Stimulated activated naive CD4-positive, alpha-beta T cell treated with Interleukin-2 at 50 U/mL for 16 hours (primary cell): ENCODE measurements at regions not wholly inside any gene's neighbourhood (a gene's known extent, or its start where the extent isn't known, plus 50 kb on each side); places are given as distances from the start of the nearest gene placed in this dataset.

Source experiments
- DNase-seq: peaks from one replicate; lab custom pipeline; 2025; lab: John Stamatoyannopoulos, UW

DNA sequence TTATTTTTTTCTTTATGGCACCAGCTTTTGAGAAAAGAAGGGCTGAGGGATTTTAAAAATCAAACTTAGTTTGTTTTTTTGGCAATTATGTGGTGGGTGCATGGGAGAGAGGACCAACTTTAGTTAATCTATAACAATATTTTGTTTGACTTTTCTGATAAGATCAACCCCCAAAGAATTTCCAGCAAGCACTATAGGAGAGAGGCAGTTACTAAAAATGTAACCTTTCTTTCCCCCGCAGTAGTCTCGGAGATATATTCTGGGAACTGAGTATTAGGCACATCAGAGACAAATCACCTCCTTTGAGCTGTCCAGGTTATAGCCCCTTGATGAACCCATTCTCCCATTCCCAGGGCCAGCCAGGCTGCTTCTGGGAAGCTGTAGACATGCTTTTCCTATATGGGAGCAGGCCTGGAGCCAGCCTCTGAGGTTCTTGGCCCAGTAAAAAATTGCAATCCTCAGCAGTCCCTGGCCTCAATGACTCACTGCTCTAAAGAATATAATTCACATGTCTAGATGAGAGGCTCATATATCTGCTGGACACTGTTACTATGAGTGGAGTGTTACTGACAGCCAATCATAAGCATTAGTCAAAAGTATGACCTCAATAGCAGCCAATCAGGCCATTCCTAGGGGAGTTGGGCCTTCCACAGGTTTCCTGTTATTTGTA, 138.3 kb upstream of the AGBL1 start:
- no peak for DNase-seq

- no peak for DNase-seq
These were observed 137.0 kb upstream of the AGBL1 start for GRCh38 chr15:85942632-85943031.

GRCh38 chr15:85943151-85943550, 136.5 kb upstream of the AGBL1 start:
- no peak for DNase-seq

DNA sequence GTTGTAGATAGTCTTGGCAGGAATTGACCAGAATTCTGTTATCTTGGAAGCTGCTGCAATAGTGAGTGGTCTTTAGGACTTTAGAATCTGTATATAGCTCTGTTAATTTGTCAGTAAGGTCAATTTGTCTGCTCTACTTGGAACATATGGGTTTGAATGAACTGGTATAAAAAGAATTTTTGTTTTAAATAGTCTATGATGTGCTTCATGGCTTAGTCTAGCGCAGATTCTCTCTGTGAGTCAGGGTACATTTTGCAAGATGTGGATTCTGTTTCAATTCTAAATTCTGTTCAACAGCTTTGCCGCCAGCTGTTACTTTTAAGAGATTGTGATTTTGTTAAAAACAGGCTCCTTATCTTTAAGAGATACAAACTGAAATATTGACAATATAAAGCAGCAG, 135.9 kb upstream of the AGBL1 start:
- DNase-seq: no peak

DNA sequence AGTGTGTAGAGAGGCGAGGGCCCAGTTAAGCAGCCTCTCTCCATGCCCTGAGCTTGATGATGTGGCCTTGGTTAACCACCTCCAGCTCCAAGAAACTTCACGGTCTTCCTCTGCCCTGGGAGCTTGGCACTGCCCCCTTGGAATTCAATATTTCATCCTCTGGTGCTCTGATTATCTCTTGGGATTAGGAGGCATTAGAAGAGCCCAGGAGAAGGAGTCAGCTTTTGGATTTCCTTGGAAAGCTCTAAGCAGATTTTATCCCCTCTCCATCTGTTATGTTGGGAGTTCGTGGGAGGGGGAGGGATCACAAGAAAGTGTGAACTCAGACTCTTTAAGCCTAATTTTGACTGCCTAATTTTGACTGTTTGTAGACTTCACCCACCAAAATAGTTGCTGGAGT, 132.7 kb upstream of the AGBL1 start:
- no peak for DNase-seq

- no peak for DNase-seq
These were observed 131.7 kb upstream of the AGBL1 start for GRCh38 chr15:85947936-85948335.

DNA sequence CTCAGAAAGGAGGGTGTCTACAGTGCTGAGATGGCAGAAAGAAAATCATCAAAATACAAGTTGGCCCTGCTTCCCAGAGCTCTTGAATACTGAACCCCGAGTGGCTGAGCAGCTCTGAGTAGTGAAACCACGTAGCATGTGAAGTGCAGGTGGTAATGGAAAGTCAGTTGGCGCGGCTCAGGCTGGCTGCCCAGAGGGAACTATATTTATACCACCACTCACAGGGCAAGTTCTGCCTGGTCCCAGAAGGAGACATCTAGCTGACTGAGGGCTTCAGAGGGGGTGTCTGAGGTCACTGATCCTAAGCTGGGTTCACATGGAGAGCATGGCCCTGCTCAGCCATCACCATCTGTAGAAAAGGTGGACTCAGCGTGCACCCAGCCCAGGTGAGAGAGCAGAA, 129.6 kb upstream of the AGBL1 start:
- DNase-seq: no peak

DNA sequence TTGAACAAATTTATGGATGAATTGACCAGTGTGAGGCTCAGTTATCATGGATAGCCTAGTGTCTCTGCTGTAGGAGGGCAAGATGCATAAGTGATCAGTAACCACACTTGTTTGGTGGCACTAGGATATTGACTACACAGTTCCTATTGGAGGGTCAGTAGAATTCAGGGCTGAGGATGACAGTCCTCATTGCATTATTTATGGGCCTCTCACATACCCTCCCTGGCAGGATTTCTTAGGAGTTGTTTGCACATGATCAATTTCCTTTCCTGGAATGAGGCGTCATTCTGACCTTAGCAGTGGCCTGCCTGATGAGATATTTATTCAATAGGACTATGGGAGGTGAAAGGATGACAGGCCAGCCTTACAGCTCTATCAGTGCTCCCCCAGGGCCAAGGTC, 125.1 kb upstream of the AGBL1 start:
- DNase-seq: no peak

GRCh38 chr15:85955501-85956391, 123.9 kb upstream of the AGBL1 start:
- no peak for DNase-seq

- no peak for DNase-seq
These were observed 123.0 kb upstream of the AGBL1 start for GRCh38 chr15:85956532-85957275.

DNA sequence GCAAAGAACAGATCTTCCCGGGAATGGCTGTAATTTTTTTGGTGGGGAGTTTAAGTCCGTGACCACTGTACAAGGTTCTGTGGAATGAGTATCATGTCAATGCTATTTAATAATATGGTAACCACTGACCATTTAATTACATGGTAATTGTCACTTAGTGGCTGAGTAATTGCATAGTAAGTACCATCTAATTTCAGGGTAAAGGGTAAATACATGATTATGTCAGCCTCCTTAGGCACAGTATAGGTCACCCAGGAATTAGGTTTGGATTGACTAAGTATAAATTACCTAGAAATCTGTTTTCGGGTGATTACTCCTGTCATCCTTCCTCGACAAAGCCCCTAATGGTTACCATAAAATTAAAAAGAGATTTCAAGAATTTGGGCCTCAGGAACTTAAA, 120.1 kb upstream of the AGBL1 start:
- DNase-seq: no peak

DNA sequence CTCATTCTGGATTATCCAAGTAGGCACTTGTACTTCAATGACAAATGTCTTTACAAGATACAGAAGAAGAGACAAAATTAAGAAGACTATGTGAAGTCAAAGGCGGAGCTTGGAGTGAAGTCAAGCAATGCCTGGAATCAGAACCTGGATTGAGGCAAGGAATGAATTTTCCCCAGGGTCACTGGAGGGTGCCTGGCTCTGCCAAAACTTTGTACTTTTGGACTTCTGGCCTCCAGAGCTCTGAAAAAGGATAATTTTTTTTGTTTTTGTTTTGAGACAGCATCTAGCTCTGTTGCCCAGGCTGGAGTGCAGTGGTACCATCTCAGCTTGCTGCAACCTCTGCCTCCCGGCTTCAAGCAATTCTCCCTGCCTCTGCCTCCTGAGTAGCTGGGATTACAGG, 119.3 kb upstream of the AGBL1 start:
- DNase-seq: no peak

- DNase-seq: no peak
These were observed 117.8 kb upstream of the AGBL1 start for GRCh38 chr15:85961821-85962220.

DNA sequence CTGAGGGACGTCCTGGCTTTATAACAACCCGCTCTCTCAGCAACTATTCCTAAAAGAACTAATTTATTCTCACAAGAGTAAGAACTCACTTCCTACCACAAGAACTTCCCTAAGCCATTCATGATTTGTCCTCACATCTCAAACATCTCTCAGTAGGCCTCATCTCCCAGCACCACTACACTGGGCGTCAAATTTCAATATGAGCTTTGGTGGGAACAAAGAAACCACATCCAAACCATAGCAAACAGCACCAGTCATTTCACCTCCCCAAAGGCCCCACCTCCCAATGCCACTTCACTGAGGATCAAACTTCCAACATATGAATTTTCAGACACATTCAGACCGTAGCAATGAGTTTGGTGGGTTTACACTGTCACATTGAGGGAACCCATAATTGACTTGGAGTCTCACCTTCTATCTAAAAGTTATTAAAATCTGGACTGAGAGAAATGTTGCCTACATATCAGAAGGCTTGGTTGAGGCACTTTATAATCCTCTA, 116.4 kb upstream of the AGBL1 start:
- no peak for DNase-seq

- DNase-seq: no peak
These were observed 115.2 kb upstream of the AGBL1 start for GRCh38 chr15:85964471-85964870.

DNA sequence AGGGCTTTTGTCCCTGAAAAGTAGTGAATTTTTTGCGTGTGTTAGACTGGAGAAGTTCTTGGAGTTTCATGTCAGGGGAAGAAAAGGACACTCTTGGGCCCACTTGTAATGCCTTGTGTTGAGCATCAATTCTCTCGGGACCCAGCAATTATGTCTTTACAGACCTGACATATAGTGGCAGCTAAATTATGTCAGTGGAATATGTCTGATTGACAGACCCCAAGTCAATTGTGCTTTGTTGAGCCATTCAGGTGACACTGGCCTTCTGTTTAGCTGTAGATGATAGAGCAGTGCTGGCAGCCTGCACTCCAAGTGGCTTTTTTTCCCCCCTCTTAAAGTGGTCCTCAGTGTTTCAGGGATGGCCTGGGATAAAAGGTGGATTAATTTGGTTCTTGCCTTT, 112.1 kb upstream of the AGBL1 start:
- no peak for DNase-seq

- no peak for DNase-seq
These were observed 106.7 kb upstream of the AGBL1 start for GRCh38 chr15:85972805-85973540.

DNA sequence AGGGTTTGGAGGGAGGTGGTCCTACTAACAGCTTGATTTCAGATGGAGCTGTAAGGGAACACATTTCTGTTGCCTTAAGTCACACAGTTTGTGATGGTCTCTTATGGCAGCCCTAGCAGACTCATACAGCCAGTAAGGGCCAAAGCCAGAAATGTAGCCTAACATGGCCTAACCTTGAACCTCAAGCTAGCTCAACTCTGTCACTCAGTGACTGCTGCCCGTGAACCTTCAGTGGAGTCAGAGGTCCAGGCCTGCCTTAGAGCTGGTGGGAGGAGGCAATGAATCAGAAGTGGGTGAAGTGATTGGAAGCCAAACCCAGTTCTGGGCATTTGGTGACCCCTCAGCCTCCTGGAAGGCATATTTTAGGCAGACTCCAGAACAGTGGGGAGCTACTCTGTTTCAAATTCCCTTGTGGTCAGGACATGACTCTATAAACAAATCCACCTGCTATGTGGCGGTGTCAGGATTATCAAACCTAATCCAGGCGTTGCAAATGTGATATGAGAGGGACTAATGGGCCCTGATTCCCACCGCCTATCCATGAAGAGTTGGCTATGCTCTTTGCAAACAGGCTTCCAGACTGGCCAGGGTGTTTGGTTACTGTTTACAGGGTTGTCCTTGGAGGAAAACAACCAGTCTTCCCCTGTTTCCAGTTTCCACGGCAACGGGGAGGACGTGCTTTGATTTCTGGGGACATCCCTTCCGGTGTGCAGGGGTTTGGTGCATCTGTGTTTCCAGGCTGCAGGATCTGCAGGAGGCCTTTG, 105.9 kb upstream of the AGBL1 start:
- DNase-seq: no peak

GRCh38 chr15:85974348-85974705, 105.3 kb upstream of the AGBL1 start:
- no peak for DNase-seq

DNA sequence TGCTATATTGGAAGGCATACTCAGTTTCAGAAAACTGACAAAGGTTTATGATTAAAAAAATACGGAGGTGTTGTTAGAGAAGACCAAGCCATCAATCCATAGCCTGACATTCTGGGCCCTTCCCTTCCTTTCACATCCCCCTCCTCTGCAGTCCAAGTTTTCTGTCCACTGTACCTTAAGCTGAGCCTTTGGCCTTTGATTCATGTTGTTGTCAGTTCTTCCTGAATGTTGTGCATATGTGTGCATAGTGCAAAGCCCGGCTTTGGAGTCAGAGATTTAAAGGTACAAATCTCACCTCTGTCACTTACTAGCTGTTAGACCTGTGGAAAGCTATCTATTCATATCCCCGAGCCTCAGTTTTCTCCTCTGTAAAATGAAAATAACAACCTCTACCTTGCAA, 104.9 kb upstream of the AGBL1 start:
- DNase-seq: no peak

- no peak for DNase-seq
These were observed 103.6 kb upstream of the AGBL1 start for GRCh38 chr15:85976102-85976501.
